Parathyroid adenoma (tissue), 2 donors: ENCODE measurements at regions not wholly inside any gene's neighbourhood (a gene's known extent, or its start where the extent isn't known, plus 50 kb on each side); places are given as distances from the start of the nearest gene placed in this dataset.

Experiments used
- H2AFZ ChIP-seq: fragments of 300-600 bp; sonication (generic); one replicate; pipeline ENCODE4 v1.7.0; 2017; ENCODE audit warnings: antibody characterized with exemption, mild to moderate bottlenecking
- H3K27ac ChIP-seq: fragments of 300-600 bp; sonication (generic); one replicate; pipeline ENCODE4 v1.7.0; 2017
- H3K27me3 ChIP-seq: fragments of 300-600 bp; sonication (generic); one replicate; pipeline ENCODE4 v1.7.0; 2017; ENCODE audit warnings: low read length; ENCODE audit not compliant: control insufficient read depth, insufficient read depth
- H3K36me3 ChIP-seq: fragments of 300-600 bp; sonication (generic); one replicate; pipeline ENCODE4 v1.7.0; 2017; ENCODE audit warnings: low read length; ENCODE audit not compliant: control insufficient read depth, insufficient read depth
- H3K4me1 ChIP-seq: fragments of 300-600 bp; sonication (generic); one replicate; pipeline ENCODE4 v1.7.0; 2017; ENCODE audit warnings: control low read depth
- H3K4me2 ChIP-seq: fragments of 300-600 bp; sonication (generic); one replicate; pipeline ENCODE4 v1.7.0; 2017; ENCODE audit warnings: low read length
- H3K4me3 ChIP-seq: fragments of 300-600 bp; sonication (generic); one replicate; pipeline ENCODE4 v1.7.0; 2017; ENCODE audit warnings: low read depth, low read length
- H3K79me2 ChIP-seq: fragments of 300-600 bp; sonication (generic); one replicate; pipeline ENCODE4 v1.7.0; 2017; ENCODE audit warnings: control low read depth
- H3K9ac ChIP-seq: fragments of 300-600 bp; sonication (generic); one replicate; pipeline ENCODE4 v1.7.0; 2017; ENCODE audit warnings: mild to moderate bottlenecking
- H3K9me3 ChIP-seq: fragments of 300-600 bp; sonication (generic); one replicate; pipeline ENCODE4 v1.7.0; 2017; ENCODE audit warnings: low read length; ENCODE audit not compliant: control insufficient read depth
- CTCF ChIP-seq: fragments of 300-600 bp; sonication (generic); IDR thresholded peaks from one replicate; pipeline ENCODE4 v1.7.0; 2017; ENCODE audit warnings: antibody characterized with exemption, mild to moderate bottlenecking
- donor health status: primary hyperparathyroidism.

- H3K4me1 ChIP-seq: no peaks in the 10 kb centered on the region
- no peak overlapping the region for H3K4me3 ChIP-seq
- no peak overlapping the region for H3K4me2 ChIP-seq
- no peak overlapping the region for H2AFZ ChIP-seq
- H3K79me2 ChIP-seq: no peaks in the 10 kb centered on the region
- H3K27me3 ChIP-seq: no peaks in the 10 kb centered on the region
- H3K27ac ChIP-seq: no peak overlapping the region
- no peaks in the 10 kb centered on the region for H3K36me3 ChIP-seq
- no peaks in the 10 kb centered on the region for H3K9me3 ChIP-seq
- H3K9ac ChIP-seq: no peak overlapping the region
- no peak for TF ChIP-seq CTCF
Measured at GRCh38 chr14:101237252-101237616, 324.1 kb upstream of the DIO3 start.

- Histone ChIP-seq H3K4me2 (no peak overlapping the region), H3K9ac (no peak overlapping the region), H3K36me3 (no peaks in the 10 kb centered on the region), H3K9me3 (no peaks in the 10 kb centered on the region), H3K4me1 (no peaks in the 10 kb centered on the region), H3K27ac (no peak overlapping the region), H3K27me3 (no peaks in the 10 kb centered on the region), H2AFZ (no peak overlapping the region), H3K4me3 (no peak overlapping the region), H3K79me2 (no peaks in the 10 kb centered on the region)
- no peak for TF ChIP-seq CTCF
Measured at GRCh38 chr14:101239065-101239464, 322.2 kb upstream of the DIO3 start.

- Histone ChIP-seq H3K9ac (no peak overlapping the region), H3K36me3 (no peaks in the 10 kb centered on the region), H3K79me2 (no peaks in the 10 kb centered on the region), H3K27me3 (no peaks in the 10 kb centered on the region), H3K4me3 (no peak overlapping the region), H3K9me3 (no peaks in the 10 kb centered on the region), H2AFZ (no peak overlapping the region), H3K27ac (no peak overlapping the region), H3K4me1 (no peaks in the 10 kb centered on the region), H3K4me2 (no peak overlapping the region)
- TF ChIP-seq CTCF: no peak
Measured at GRCh38 chr14:101241147-101241546, 320.1 kb upstream of the DIO3 start.

- no peak overlapping the region for H3K4me2 ChIP-seq
- no peaks in the 10 kb centered on the region for H3K27me3 ChIP-seq
- no peak overlapping the region for H3K4me3 ChIP-seq
- no peaks in the 10 kb centered on the region for H3K9me3 ChIP-seq
- H3K79me2 ChIP-seq: no peaks in the 10 kb centered on the region
- no peak overlapping the region for H2AFZ ChIP-seq
- no peak for TF ChIP-seq CTCF
- H3K27ac ChIP-seq: no peak overlapping the region
- no peaks in the 10 kb centered on the region for H3K4me1 ChIP-seq
- H3K36me3 ChIP-seq: no peaks in the 10 kb centered on the region
- H3K9ac ChIP-seq: no peak overlapping the region
Measured at GRCh38 chr14:101241807-101242278, 319.5 kb upstream of the DIO3 start.
